ENCODE measurements at regions not wholly inside any gene's neighbourhood (a gene's known extent, or its start where the extent isn't known, plus 50 kb on each side); places are given as distances from the start of the nearest gene placed in this dataset.

DNA sequence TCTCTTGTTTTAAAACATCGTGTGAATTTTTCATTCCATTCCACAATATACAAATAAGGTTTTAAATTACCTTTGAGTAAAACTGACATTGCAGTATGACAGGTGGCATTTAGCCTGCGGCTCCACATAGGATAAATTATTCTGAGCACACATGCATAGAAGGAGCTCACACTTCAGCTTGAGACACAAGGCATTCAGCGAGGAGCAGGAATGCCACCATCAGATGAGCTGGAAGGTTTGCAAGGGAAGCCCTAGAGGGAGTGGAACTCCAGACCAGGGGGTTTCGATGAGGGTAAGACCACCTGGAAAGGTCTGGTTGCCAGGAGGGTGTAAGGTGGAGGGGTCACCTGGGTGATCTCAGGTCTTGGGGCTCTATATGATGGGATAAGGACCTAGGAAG is 259.0 kb upstream of the ADRA1B start:
- intact Hi-C loops (cut with DNase I) = no loop called here
- Histone ChIP-seq H3K4me3 (no peak overlapping the region), H3K36me3 (replicated peaks in 1 of 2) (no peaks in the 10 kb centered on the region), H3K27me3 (no peaks in the 10 kb centered on the region), H3K27ac (no peak overlapping the region), H3K9me3 (replicated peaks in 1 of 3) (no peaks in the 10 kb centered on the region), H3K4me1 (replicated peaks in 1 of 2) (no peaks in the 10 kb centered on the region)
- WGBS, 4 donors = 62 to 91% (median 75%) methylated on average over 4 of the region's 4 CpGs
- no peak for DNase-seq
- TF ChIP-seq POLR2A (IDR thresholded peaks at IDR 0.05) = no peak
- TF ChIP-seq, protein P1, sequence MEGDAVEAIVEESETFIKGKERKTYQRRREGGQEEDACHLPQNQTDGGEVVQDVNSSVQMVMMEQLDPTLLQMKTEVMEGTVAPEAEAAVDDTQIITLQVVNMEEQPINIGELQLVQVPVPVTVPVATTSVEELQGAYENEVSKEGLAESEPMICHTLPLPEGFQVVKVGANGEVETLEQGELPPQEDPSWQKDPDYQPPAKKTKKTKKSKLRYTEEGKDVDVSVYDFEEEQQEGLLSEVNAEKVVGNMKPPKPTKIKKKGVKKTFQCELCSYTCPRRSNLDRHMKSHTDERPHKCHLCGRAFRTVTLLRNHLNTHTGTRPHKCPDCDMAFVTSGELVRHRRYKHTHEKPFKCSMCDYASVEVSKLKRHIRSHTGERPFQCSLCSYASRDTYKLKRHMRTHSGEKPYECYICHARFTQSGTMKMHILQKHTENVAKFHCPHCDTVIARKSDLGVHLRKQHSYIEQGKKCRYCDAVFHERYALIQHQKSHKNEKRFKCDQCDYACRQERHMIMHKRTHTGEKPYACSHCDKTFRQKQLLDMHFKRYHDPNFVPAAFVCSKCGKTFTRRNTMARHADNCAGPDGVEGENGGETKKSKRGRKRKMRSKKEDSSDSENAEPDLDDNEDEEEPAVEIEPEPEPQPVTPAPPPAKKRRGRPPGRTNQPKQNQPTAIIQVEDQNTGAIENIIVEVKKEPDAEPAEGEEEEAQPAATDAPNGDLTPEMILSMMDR (IDR thresholded peaks at IDR 0.05) = no peak

DNA sequence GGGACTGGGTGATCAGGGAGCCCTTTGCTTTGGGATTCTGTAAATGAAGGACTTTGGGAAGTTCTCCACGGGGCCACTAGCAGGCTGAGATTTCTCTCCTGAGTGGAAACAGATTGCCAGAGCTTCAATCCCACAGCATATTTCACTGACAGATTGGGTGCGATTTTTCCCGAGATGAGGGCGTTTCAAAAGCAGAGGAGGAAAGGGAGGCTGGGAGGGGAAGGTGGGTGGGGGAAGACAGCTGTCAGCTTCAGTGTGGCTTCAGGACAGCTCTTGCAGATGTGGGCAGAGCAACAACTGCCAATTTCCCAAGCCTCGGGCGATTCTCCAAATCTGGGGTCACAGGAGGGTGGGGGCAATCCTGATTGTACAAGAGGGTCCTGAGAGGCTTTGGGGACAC is 258.5 kb upstream of the ADRA1B start:
- no peaks in the 10 kb centered on the region for H3K36me3 ChIP-seq (replicated peaks in 1 of 2)
- no peaks in the 10 kb centered on the region for H3K27me3 ChIP-seq
- no peak for DNase-seq
- 59 to 73% (median 72%) methylated on average over 6 of the region's 6 CpGs for WGBS, 4 donors
- TF ChIP-seq, protein P1 (IDR thresholded peaks at IDR 0.05) = no peak
- no peak for TF ChIP-seq POLR2A (IDR thresholded peaks at IDR 0.05)
- no peak overlapping the region for H3K27ac ChIP-seq
- intact Hi-C loops (cut with DNase I) = no loop called here
- H3K4me3 ChIP-seq = no peak overlapping the region
- no peaks in the 10 kb centered on the region for H3K9me3 ChIP-seq (replicated peaks in 1 of 3)
- no peaks in the 10 kb centered on the region for H3K4me1 ChIP-seq (replicated peaks in 1 of 2)

DNA sequence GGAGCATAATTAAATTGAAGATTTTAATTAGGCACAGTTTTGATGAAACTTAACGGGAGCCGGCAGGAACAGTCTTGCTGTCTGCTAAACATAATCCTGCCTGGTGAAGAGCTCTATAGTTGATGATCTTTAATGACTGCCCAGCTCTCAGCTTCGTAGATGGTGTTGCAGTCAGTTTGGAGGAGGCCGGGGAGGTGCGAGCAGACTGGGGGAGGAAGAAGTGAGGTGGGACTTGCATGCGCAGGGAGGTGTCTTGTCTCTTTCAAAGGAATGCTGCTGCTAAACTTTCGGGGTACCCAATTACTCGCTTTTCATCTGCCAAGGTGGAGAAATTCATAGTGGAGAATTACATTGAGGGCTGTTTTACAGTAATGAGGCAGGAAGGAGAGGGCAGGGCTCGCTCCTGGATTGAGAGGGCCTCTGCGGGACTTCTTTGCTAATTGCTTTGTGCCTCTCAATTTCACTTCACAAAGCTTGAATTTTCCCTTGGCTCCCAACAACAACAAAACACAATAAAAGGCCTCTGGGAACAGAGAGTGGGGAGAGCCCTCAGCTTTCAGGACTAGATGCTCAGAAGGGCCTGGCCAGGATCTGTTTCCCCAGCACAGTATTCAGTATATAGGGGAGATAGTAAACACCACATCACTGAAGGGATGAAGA is 257.9 kb upstream of the ADRA1B start:
- Histone ChIP-seq H3K27ac (no peak overlapping the region), H3K9me3 (replicated peaks in 1 of 3) (no peaks in the 10 kb centered on the region), H3K27me3 (no peaks in the 10 kb centered on the region), H3K4me3 (no peak overlapping the region), H3K36me3 (replicated peaks in 1 of 2) (no peaks in the 10 kb centered on the region), H3K4me1 (replicated peaks in 1 of 2) (no peaks in the 10 kb centered on the region)
- TF ChIP-seq, protein P1 (IDR thresholded peaks at IDR 0.05) = no peak
- no peak for TF ChIP-seq POLR2A (IDR thresholded peaks at IDR 0.05)
- intact Hi-C loops (cut with DNase I) = no loop called here
- no peak for DNase-seq
- 90 to 93% (median 91%) methylated on average over 10 of the region's 10 CpGs for WGBS, 4 donors

DNA sequence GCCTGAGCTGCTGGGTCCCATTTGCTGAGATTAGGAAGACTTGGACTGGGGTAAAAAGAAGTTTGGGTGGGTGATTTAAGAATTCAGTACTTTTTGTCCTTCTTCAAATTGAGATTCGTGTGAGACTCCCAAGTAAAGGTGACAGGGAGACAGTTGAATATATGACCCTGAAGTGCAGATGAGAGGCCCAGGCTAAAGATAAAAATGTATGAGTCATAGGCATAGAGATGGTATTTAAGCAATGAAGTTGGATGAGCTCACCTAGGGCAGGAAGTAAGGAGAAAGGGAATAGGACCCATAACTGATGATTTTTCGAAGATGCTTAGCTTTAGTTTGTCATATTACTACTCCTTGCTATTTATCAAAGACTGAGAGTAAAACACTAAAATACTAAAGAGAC is 255.9 kb upstream of the ADRA1B start:
- intact Hi-C loops (cut with DNase I) = no loop called here
- H3K9me3 ChIP-seq (replicated peaks in 1 of 3) = no peaks in the 10 kb centered on the region
- no peak overlapping the region for H3K4me3 ChIP-seq
- H3K27ac ChIP-seq = no peak overlapping the region
- H3K4me1 ChIP-seq (replicated peaks in 1 of 2) = no peaks in the 10 kb centered on the region
- no peaks in the 10 kb centered on the region for H3K36me3 ChIP-seq (replicated peaks in 1 of 2)
- 51 to 61% (median 58%) methylated on average over 2 of the region's 2 CpGs for WGBS, 4 donors
- DNase-seq = no peak
- H3K27me3 ChIP-seq = no peaks in the 10 kb centered on the region
- TF ChIP-seq, protein P1 (IDR thresholded peaks at IDR 0.05) = no peak
- TF ChIP-seq POLR2A (IDR thresholded peaks at IDR 0.05) = no peak
